ENCODE measurements at regions not wholly inside any gene's neighbourhood (a gene's known extent, or its start where the extent isn't known, plus 50 kb on each side); places are given as distances from the start of the nearest gene placed in this dataset.
"Not testable (repeated sequence)": the region's sequence is repeated elsewhere in the genome, so short reads cannot be mapped to it uniquely, and the experiment has no call there.

DNA sequence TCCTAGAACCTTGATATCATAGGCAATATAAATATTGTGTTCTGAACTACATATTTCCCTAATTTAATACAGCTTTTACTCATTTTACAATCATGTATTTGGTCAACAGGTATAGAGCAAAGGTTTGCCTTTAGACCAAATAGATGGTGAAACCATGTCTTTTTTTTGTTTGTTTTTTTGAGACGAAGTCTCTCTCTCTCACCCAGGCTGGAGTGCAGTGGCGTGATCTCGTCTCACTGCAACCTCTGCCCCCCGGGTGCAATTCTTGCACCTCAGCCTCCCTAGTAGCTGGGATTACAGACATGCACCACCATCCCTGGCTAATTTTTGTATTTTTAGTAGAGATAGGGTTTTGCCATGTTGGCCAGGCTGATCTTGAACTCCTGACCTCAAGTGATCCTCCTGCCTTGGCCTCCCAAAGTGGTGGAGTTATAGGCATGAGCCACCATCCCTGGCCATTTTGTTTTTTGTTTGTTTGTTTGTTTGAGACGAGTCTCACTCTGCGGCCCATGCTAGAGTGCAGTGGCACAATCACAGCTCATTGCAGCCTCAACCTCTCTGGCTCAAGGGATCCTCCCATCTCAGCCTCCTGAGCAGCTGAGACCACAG is 243.7 kb upstream of the FOXN3 start:
- DNase-seq (ENCODE audit: low read depth, low spot score), result not testable (repeated sequence)

DNA sequence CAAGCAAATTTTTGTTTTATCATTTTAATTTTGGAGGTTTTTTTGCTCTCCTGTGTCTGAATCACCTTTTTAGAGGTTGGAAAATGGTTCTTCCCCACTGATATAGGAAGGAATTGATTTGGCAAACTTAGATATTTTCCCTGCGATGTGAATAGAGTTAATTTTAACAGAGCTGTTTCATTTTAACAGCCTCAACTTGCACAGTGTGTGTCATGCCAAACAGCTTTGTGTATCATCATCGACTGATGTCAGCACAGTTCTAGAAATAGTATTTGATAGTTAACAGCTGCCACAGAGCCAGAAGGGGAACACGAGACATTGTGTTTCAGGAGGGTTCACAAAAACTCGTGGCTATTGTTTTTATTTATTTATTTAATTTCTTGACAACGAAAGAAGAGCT is 243.1 kb upstream of the FOXN3 start:
- no peak for DNase-seq (ENCODE audit: low read depth, low spot score)

DNA sequence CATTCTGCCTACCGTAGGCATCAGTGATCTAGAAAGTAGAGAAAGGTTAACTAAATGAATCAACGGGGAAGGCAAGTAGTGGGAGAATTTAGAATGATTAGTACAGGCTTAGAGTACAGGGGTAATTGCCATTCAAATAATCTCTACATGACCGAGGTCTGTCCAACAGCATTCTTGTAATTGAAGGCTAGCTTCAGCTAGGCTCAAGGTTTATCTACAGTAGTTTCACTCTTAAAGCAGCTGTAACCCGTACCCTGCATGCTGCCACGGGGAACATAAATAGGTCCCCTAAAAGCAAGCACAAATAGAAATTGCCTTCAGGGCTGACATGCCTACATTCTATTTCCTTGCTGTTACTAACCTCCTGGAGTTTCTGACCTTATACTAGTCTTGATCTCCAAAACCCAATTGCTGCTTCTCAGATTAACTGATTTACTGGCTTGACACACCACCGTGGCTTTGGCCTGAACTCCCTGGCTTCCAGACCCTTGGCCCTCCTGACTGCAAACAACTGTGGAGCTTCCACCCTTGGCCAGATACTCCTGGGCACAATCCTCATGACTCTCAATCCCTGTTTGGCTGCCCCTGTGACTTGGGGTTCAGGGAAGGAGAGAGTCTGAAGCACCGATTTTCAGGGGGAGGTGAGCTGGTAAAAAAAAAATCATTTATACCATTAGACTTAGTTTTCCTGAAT is 242.1 kb upstream of the FOXN3 start:
- no peak for DNase-seq (ENCODE audit: low read depth, low spot score)

DNA sequence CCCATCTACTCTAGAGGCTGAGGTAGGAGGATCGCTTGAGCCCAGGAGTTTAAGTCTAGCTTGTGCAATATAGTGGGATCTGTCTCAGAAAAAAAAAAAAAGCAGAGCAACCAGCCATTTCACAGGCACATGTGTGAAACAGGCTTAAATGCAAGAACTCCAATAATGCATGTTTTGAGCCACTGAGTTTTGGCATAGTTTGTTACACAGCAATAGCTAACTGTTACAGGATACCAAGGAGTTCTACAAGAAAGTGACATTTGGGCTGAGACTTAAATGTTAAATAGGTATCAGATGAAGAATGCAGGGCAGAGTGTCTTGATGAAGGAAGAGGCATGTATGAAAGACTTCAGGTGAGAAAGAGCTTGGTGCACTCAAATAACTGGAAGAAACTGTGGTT is 240.0 kb upstream of the FOXN3 start:
- DNase-seq (ENCODE audit: low read depth, low spot score), result no peak

DNA sequence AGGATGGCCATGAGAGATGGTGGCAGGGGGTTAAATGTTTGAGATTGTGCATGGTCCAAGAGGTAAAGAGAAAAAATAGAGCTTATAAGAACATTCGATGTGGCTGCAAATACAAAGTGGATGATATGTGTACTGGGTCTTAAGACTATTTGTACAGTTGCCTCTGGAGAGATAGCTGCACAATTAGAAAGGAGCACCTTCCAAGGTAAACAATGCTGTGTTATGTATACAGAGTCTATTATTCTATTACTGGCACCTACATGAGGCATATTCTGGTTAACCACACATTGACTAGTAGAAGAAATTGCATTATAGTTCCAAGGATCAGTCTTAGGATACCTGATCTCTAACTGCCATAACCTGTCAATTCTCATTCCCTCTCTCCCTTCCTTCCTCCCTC is 238.0 kb upstream of the FOXN3 start:
- DNase-seq (ENCODE audit: low read depth, low spot score), result no peak

DNA sequence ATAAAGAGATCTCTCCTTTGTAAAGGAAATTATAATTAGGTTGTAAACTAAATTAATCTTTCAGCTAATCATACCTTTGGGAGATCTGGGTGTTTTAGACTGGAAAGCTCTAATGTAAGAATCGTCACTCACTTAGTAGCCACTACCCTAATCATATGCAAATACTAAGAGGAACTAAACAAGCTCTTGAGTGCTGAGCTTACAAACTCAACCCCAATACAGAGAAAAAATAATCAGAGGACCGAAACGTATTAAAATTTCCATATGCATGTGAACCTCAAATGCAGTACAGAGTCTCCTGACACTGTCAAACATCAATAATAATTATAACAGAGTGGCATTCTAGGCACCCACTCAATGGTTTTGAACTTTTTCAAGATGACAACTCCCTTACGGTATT is 235.3 kb upstream of the FOXN3 start:
- no peak for DNase-seq (ENCODE audit: low read depth, low spot score)

DNA sequence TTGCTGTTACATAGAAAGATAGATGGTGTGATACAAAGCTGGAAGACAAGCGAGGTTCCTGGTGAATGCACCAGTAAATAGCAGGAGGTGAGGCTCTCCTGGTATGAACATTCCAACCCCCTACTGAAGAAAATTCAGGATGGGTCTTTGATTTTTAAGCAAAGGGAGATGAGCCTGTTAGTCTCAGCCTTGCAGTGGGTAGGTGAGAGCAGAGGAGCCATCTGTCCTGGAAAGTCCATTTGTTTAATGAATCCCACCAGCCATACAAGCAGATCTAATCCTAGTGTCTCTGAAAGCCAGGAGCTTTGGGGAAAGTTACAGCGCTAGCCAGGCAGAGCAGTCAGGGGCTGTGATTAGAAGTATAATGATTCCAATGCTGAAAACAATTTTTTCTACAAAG is 234.8 kb upstream of the FOXN3 start:
- DNase-seq (ENCODE audit: low read depth, low spot score), result no peak

DNA sequence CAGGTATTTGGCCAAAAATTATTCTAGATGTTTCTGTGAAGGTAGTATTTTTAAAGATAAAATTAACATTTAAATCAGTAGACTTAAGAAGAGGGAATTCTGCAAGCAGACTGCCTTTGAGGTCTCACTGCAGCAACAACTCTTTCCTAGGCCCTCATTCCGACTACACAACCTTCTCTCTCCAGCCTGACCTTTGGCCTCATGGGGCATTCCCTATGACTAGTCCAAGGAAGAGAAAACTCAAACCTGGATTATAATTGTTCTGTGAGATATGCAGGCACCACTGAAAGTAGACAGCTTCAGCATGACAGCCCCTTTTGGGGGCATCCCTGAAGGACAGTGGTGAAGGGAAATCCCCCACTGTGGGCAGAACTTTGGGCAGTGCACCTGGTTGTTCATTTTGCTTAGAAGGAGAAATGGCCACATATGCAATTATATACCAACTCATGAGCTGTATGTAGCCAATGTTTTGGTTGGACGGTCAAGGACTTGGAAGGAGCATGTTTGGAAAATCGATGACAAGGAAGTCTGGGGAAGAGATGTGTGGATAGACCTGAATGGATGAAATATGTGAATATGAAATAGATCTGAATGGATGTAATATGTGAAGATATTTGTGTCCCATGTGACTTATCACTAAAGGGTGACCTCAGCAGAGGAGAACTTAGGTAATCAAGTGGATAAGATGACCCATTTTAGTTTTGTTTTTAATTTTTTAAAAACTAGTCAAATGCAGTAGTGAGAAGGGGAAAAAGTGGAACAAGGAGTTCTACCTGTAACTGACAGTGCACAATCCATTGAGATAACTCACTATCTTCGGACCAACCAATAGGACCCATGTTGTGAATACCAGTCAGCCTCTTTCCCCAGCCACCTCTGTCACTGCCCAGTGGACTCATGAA is 233.3 kb upstream of the FOXN3 start:
- no peak for DNase-seq (ENCODE audit: low read depth, low spot score)

DNA sequence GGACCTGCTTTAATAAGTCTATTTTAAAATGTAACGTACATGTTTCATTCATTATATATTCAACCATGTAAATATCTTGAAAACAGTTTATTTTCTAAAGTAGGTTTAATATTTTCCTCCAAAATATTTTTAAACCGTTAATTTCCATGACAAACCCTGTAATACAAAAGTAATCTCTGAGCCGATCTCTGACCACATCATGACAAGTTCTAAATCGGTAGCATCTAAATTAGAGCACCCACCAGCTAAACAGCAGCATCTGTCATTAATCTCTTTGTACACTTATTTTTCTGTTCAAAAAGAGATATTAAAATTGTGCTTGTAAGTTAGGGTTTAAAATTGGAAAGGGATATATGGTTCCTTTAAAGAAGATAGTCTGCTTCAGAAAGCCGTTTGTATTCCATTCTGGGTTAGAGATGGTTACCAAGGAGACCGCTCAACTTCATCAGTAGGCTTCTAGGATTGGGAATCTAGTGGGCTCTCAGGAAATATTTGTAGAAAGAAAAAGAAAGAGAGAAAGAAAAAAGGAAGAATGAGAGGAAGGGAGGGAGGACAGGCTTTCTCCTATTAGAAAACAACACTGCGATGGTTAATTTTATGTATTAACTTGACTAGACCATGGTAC is 232.5 kb upstream of the FOXN3 start:
- no peak for DNase-seq (ENCODE audit: low read depth, low spot score)

DNA sequence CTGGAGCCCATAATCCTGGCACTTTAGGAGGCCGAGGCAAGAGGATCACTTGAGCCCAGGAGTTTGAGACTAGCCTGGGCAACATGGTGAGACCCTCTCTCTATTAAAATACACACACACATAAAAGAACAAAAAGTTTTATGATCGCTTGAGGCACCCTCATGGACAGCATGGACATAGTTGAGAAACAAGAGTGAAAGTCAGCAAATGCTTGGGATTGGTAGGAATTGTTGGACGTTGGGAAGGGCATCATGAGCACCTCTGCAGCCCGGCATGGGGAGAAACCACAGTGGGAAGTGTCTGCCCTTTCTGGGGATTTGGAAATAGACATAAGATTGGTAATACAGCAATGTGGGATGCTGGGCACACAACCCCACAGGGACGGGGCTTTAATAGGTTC is 231.9 kb upstream of the FOXN3 start:
- DNase-seq (ENCODE audit: low read depth, low spot score), result no peak

DNA sequence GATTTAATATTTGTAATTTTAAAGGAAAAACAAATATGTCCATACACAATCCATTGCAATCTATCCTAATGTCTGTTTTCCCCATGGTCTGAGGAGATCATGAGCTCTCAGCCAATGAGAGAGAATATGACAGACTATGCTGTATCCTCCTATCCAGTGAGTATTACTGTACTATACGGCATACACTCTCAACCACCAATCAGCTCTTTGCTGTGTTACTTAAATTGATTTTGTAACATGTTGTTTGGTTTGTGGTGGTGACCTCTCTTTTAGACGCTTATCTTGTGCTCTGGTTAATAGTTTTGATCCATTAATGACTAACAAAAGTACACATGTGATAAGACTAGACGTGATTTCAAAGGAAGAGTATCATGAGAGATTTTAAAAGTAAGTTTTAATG is 231.5 kb upstream of the FOXN3 start:
- DNase-seq (ENCODE audit: low read depth, low spot score), result no peak

DNA sequence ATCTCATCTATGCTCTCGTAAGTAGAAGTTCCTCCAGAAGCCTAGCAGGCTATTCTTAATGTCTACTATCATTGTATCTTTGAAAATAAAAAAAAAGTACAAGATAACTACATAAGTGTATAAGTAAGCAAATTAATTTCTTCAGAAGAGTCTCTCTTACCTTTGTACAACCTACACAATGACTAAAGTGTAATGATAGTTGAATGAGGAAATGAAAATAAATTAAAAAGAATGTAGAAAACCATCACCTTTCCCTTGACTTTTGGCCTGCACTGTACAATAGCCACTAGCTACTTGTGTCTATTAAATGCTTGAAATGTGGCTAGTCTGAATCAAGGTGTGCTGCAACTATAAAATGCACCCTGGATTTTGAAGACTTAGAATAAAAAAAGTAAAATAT is 229.9 kb upstream of the FOXN3 start:
- no peak for DNase-seq (ENCODE audit: low read depth, low spot score)

DNA sequence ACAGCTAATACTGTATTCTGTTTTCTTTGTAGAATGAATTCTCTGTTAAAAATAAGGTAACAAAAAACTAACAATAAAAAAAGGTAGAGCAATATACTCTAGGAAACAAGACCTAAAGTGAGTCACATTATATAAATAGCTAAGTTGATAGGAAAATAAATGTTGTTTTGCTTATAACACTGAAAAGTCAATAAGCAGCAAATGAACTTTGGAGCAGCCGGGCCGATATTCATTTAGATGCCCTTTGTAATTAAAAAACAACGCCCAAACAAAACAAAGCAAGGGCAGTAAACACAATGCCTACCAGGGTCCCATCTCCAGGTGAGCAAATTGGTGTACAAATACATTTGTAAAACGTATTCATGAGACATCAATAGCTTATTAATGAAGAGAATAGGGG is 227.6 kb upstream of the FOXN3 start:
- no peak for DNase-seq (ENCODE audit: low read depth, low spot score)

DNA sequence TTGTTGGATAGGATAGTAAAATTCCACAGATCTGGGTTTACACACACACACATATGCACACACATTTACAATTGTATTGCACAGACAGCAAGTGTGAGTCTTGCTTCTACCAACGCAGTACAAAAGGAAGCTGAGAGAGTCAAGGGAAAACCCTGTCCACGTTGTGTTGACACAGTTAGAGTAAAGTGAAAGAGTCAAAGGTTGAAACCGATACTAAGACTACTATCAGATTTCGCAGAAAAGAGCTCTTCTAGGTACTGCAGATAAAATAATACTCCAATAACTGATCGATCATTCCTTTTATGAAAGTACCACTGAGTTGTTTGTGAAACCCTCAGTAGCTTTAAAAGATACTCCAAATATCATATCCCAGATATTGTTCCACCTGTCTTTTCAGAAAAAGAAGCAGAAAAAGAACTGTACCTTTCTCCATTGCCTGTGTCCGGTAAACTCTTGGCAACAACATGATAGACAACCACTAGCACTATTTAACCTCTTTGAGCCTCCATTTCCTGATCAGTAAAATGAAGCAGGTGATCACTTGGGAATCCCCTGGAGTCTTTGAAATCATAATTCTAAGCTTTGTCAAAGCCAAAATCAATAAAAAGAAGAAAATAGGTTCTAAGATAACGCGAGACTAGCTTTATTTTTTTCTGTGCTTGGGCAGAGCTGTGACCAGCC is 224.6 kb upstream of the FOXN3 start:
- no peak for DNase-seq (ENCODE audit: low read depth, low spot score)

DNA sequence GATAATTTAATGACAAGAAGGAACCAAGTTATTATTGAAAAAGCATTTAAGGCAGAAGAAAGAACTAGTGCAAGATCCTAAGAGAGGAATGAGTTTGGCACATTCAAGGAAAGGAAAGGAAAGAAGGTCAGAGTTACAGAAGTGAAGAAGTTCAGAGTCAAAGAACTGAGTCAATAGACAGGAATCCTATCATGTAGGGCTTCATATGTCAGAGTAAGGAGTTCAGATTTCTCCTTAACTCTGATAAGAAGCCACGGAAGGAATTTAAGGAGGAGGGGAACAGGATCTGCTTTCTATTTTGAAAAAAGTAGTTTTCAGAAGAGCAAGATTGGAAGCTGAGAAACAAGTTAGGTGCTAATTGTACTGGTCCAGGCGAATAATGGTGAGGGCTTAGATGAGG is 223.1 kb upstream of the FOXN3 start:
- no peak for DNase-seq (ENCODE audit: low read depth, low spot score)

DNA sequence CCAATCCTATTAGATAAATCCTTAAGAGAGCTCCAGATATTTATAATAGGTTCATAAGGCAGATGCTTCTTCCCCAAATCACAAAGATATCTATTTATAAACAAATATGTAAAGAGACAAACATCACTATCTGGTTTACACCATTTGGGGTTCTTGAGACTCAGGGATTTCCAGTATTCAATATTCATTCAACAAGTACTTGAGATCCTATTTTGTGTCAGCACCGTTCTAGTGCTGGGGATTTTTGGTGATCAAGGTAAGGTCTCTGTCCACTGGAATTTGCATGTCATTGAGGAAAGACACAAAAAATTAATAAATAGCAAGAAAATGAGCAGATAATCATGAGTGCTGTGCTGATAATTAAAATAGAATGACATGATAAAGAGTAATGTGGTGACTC is 222.7 kb upstream of the FOXN3 start:
- no peak for DNase-seq (ENCODE audit: low read depth, low spot score)

DNA sequence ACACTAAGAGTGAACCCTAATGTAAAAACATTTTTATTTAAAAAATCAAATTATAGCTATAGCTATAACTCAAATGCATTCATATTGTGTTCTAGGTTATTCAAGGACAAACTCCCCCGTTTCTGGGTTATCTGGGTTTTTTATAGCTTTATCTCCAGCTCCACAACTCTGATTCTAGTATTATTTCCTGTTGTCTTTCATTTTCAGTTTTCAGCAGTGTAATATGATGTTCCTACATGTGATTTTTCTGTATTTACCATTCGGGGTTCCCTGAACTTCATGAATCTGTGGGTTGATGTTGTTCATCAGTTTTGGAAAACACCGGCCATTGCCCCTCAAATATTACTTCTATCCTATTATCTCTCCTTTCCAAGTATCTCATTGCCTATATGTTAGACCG is 221.9 kb upstream of the FOXN3 start:
- no peak for DNase-seq (ENCODE audit: low read depth, low spot score)

DNA sequence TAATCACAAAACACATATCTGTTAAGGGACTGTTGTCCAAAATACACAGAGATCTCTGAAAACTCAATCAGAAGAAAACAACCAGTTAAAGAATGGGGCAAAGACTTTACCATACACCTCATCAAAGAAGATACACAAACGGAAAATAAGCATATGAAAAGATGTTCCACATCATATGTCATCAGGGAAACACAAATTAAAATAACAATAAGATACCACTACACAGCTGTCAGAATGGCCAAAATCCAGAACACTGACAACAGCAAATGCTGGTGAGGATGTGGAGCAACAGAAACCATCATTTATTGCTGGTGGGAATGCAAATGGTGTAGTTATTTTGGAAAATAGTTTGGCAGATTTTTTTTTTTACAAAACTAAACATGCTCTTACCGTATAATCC is 220.5 kb upstream of the FOXN3 start:
- no peak for DNase-seq (ENCODE audit: low read depth, low spot score)

DNA sequence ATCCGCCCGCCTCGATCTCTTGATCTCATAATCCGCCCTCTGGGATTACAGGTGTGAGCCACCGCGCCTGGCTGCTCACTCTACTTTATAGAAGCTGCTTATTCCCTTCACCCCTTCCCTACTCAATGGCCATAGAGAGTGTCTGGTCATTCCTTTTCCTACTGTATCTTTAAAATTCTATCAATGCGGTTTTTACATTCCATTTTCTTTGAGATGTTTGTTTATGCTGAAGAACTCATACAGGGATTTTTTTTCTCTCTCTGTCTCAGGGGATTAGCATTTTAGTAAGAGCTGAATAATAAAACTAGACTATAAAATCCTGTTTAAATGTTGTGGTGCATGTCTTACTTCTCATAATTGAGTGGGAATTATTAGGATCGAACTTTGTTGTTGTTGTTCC is 218.6 kb upstream of the FOXN3 start:
- DNase-seq (ENCODE audit: low read depth, low spot score), result no peak

DNA sequence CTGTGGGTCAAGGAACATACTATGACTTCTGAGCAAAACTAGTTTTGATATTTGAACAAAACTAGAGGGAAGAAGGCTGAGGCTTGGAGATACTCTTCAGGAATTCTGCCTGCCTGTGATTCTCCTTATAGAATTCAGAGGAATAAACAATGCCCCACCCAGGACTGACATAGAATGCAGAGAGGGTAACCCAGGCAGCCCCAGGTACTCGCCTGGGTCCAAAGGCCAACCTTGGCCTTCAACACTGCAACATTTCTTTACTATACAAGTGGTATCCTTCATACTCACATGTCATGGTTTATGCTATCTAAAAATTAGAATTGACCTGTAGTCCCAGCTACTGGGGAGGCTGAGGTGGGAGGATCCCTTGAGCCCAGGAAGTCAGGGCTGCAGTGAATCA is 217.0 kb upstream of the FOXN3 start:
- DNase-seq (ENCODE audit: low read depth, low spot score), result no peak

DNA sequence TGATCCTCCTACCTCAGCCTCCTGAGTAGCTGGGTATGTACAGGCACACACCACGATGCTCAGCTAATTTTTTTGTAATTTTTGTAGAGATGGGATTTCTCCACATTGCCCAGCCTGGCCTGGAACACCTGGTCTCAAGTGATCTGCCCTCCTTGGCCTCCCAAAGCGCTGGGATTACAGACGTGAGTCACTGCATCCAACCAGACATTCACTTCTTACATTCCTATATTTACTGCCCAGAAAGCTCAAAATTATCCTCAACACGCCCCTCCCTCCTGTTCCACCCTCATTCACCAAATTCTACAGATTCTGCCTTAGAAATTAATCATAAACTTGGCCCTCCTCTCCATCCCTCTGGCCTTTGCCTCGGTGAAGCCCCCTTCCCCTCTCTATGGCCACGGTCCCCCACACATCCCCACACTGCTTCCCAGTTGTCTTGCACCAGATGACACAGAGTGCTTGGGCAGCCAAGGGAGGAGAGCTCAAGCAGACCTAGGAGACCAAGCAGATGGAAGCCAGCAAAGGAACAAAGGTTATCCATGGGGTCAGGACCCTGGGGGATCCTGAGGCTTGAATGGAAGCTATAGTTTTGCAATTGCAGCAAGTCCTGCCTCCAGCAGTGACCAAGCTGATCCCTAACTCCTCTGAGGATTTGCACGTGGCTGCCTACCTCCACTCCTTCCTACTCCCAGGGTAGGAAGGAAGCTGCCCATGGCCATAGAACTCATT is 213.2 kb upstream of the FOXN3 start:
- no peak for DNase-seq (ENCODE audit: low read depth, low spot score)

Measured in activated CD4-positive, CD25-positive, alpha-beta regulatory T cell treated with anti-CD3 and anti-CD28 coated beads, Interleukin-2, amount 50 U/mL, for 16 hours (primary cell).